ENCODE measurements at regions not wholly inside any gene's neighbourhood (a gene's known extent, or its start where the extent isn't known, plus 50 kb on each side); places are given as distances from the start of the nearest gene placed in this dataset.

GRCh38 chr21:41643246-41643966 lies 123.4 kb downstream of the RIPK4 start:
- TF ChIP-seq POLR2A (IDR thresholded peaks at IDR 0.05; ENCODE audit: low read depth, low read length) (no peak), SPI1 (IDR thresholded peaks at IDR 0.05; ENCODE audit: low read depth, low read length) (no peak), TAF1 (IDR thresholded peaks at IDR 0.05; ENCODE audit: low read depth, low read length) (no peak), POLR2AphosphoS5 (IDR thresholded peaks at IDR 0.05; ENCODE audit: low read depth, low read length) (no peak), POU2F2 (IDR thresholded peaks at IDR 0.05; ENCODE audit: low read depth, low read length) (no peak)

Data from GM12891 (cell line).